Fibroblast of mammary gland (primary cell): ENCODE measurements at regions not wholly inside any gene's neighbourhood (a gene's known extent, or its start where the extent isn't known, plus 50 kb on each side); places are given as distances from the start of the nearest gene placed in this dataset.

Source experiments
- DNase-seq: peaks from one replicate; pipeline ENCODE4 v3.0.0-alpha.2; 2010; ENCODE audit warnings: low read depth
- H3K4me3 ChIP-seq: 2 replicates; pipeline ENCODE4 v1.5.1; 2011; ENCODE audit warnings: low read depth, mild to moderate bottlenecking, low read length, moderate library complexity; ENCODE audit not compliant: control insufficient read depth
- CTCF ChIP-seq: conservative IDR thresholded peaks from 2 replicates; pipeline ENCODE4 v1.5.1; 2011; ENCODE audit warnings: low read depth, low read length, inconsistent platforms; ENCODE audit not compliant: control insufficient read depth, insufficient read depth

- no peak for DNase-seq
- no peak for TF ChIP-seq CTCF
- no peak overlapping the region for H3K4me3 ChIP-seq
These were observed 199.8 kb upstream of the MAP3K1 start for GRCh38 chr5:56615361-56616153.

- H3K4me3 ChIP-seq, result no peak overlapping the region
- TF ChIP-seq CTCF, result no peak
- DNase-seq, result no peak
These were observed 202.6 kb upstream of the MAP3K1 start for GRCh38 chr5:56612759-56613158.

GRCh38 chr5:56612353-56612752 lies 203.0 kb upstream of the MAP3K1 start:
- DNase-seq, result no peak
- H3K4me3 ChIP-seq, result no peak overlapping the region
- no peak for TF ChIP-seq CTCF

GRCh38 chr5:56610093-56610698 lies 205.2 kb upstream of the MAP3K1 start:
- no peak for DNase-seq
- no peak overlapping the region for H3K4me3 ChIP-seq
- no peak for TF ChIP-seq CTCF

GRCh38 chr5:56608217-56608925 lies 207.0 kb upstream of the MAP3K1 start:
- no peak for TF ChIP-seq CTCF
- DNase-seq, result no peak
- no peak overlapping the region for H3K4me3 ChIP-seq

- no peak for TF ChIP-seq CTCF
- DNase-seq, result no peak
- no peak overlapping the region for H3K4me3 ChIP-seq
These were observed 207.8 kb upstream of the MAP3K1 start for GRCh38 chr5:56607551-56607950.
